ENCODE measurements at regions not wholly inside any gene's neighbourhood (a gene's known extent, or its start where the extent isn't known, plus 50 kb on each side); places are given as distances from the start of the nearest gene placed in this dataset.
A peak's percentile ranks its signal among the peaks of the same experiment; 100 is the strongest.

- Mint-ChIP-seq H3K27ac (ENCODE audit: unreplicated experiment) (no peak overlapping the region), H3K9me3 (ENCODE audit: unreplicated experiment) (peaks cover 3% of the 10 kb centered on the region), H3K4me3 (ENCODE audit: unreplicated experiment) (no peak overlapping the region)
Measured at GRCh38 chr13:47190696-47191305, 293.9 kb upstream of the HTR2A start.

GRCh38 chr13:47188802-47189201 is 291.9 kb upstream of the HTR2A start:
- Mint-ChIP-seq H3K4me1 (ENCODE audit: low read depth, unreplicated experiment) (peaks cover 14% of the 10 kb centered on the region), H3K9me3 (ENCODE audit: unreplicated experiment) (peaks cover under 1% of the 10 kb centered on the region)
- H3K27ac ChIP-seq (ENCODE audit: low read depth, low read length), result no peak overlapping the region

More at GRCh38 chr13:47190696-47191305, 293.9 kb upstream of the HTR2A start:
- TF ChIP-seq EZH2 (IDR thresholded peaks at IDR 0.05; ENCODE audit: insufficient read depth, low read length), result no peak
- TF ChIP-seq CTCF (IDR thresholded peaks at IDR 0.05; ENCODE audit: insufficient read depth, low read depth, low read length), result no peak
- Histone ChIP-seq H2AFZ (ENCODE audit: low read depth, low read length) (no peak overlapping the region), H3K9ac (ENCODE audit: low read length) (no peak overlapping the region), H3K79me2 (ENCODE audit: insufficient read depth, low read length) (no peaks in the 10 kb centered on the region), H3K27ac (ENCODE audit: low read depth, low read length) (no peak overlapping the region), H3K4me3 (ENCODE audit: insufficient read depth, low read depth, low read length) (no peak overlapping the region), H3K4me2 (ENCODE audit: low read length) (no peak overlapping the region), H3K36me3 (ENCODE audit: insufficient read depth, low read length) (no peaks in the 10 kb centered on the region), H4K20me1 (ENCODE audit: insufficient read depth, low read length) (no peaks in the 10 kb centered on the region), H3K27me3 (ENCODE audit: insufficient read depth, low read length) (no peaks in the 10 kb centered on the region), H3K4me1 (ENCODE audit: insufficient read depth, low read length) (no peaks in the 10 kb centered on the region), H3K9me3 (ENCODE audit: insufficient read depth, low read depth, low read length) (no peaks in the 10 kb centered on the region)
- no peaks in the 10 kb centered on the region for H3K27me3 Mint-ChIP-seq (ENCODE audit: low read depth, unreplicated experiment)
- DNase-seq (ENCODE audit: low read depth) (peak; percentile 38), FAIRE-seq (no peak)
- H3K4me1 Mint-ChIP-seq (ENCODE audit: low read depth, unreplicated experiment), result peaks cover 7% of the 10 kb centered on the region
- H3K36me3 Mint-ChIP-seq (ENCODE audit: low read depth, unreplicated experiment), result no peaks in the 10 kb centered on the region

More at GRCh38 chr13:47188802-47189201, 291.9 kb upstream of the HTR2A start:
- Histone ChIP-seq H4K20me1 (ENCODE audit: insufficient read depth, low read length) (no peaks in the 10 kb centered on the region), H3K36me3 (ENCODE audit: insufficient read depth, low read length) (no peaks in the 10 kb centered on the region), H3K27me3 (ENCODE audit: insufficient read depth, low read length) (no peaks in the 10 kb centered on the region), H2AFZ (ENCODE audit: low read depth, low read length) (no peak overlapping the region), H3K9me3 (ENCODE audit: insufficient read depth, low read depth, low read length) (no peaks in the 10 kb centered on the region), H3K4me3 (ENCODE audit: insufficient read depth, low read depth, low read length) (no peak overlapping the region), H3K4me2 (ENCODE audit: low read length) (no peak overlapping the region), H3K9ac (ENCODE audit: low read length) (no peak overlapping the region), H3K4me1 (ENCODE audit: insufficient read depth, low read length) (no peaks in the 10 kb centered on the region), H3K79me2 (ENCODE audit: insufficient read depth, low read length) (no peaks in the 10 kb centered on the region)
- FAIRE-seq (no peak), DNase-seq (ENCODE audit: low read depth) (peak; percentile 35)
- H3K27me3 Mint-ChIP-seq (ENCODE audit: low read depth, unreplicated experiment), result no peaks in the 10 kb centered on the region
- H3K27ac Mint-ChIP-seq (ENCODE audit: unreplicated experiment), result no peak overlapping the region
- H3K36me3 Mint-ChIP-seq (ENCODE audit: low read depth, unreplicated experiment), result no peaks in the 10 kb centered on the region
- H3K4me3 Mint-ChIP-seq (ENCODE audit: unreplicated experiment), result no peak overlapping the region
- TF ChIP-seq CTCF (IDR thresholded peaks at IDR 0.05; ENCODE audit: insufficient read depth, low read depth, low read length) (no peak), EZH2 (IDR thresholded peaks at IDR 0.05; ENCODE audit: insufficient read depth, low read length) (no peak)

Data from astrocyte (in vitro differentiated cells and primary cell).